Brain microvascular endothelial cell (primary cell): ENCODE measurements at regions not wholly inside any gene's neighbourhood (a gene's known extent, or its start where the extent isn't known, plus 50 kb on each side); places are given as distances from the start of the nearest gene placed in this dataset.

Experiments used
- DNase-seq: peaks from one replicate; pipeline ENCODE4 v3.0.0-alpha.2; 2020
- H3K27ac ChIP-seq: fragments of 250-450 bp; sonication (Bioruptor Pico); 2 replicates; pipeline ENCODE4 v1.5.1; 2020; ENCODE audit warnings: mild to moderate bottlenecking, moderate library complexity
- H3K27me3 ChIP-seq: fragments of 250-450 bp; sonication (Bioruptor Pico); replicated peaks from 2 replicates; pipeline ENCODE4 v1.5.1; 2020; ENCODE audit warnings: mild to moderate bottlenecking
- H3K36me3 ChIP-seq: fragments of 250-450 bp; sonication (Bioruptor Pico); replicated peaks from 2 replicates; pipeline ENCODE4 v1.5.1; 2020; ENCODE audit warnings: mild to moderate bottlenecking
- H3K4me3 ChIP-seq: 2 replicates; pipeline ENCODE4 v1.5.1; 2011; ENCODE audit warnings: low read depth, mild to moderate bottlenecking, control low read depth, low read length, moderate library complexity
- in situ Hi-C: cut with HindIII; loops from 2 replicates; pipeline ENCODE4 v1.10.0; 2017; ENCODE audit warnings: low sequenced_read_pairs, low pct_ligation_motif_present
- TF ChIP-seq, protein P1 (sequence below): IDR thresholded peaks from 2 replicates; pipeline ENCODE4 v1.5.1; 2011; ENCODE audit warnings: low read depth, mild to moderate bottlenecking, moderate library complexity, low read length, control low read depth, inconsistent platforms; ENCODE audit errors: missing control alignments

DNA sequence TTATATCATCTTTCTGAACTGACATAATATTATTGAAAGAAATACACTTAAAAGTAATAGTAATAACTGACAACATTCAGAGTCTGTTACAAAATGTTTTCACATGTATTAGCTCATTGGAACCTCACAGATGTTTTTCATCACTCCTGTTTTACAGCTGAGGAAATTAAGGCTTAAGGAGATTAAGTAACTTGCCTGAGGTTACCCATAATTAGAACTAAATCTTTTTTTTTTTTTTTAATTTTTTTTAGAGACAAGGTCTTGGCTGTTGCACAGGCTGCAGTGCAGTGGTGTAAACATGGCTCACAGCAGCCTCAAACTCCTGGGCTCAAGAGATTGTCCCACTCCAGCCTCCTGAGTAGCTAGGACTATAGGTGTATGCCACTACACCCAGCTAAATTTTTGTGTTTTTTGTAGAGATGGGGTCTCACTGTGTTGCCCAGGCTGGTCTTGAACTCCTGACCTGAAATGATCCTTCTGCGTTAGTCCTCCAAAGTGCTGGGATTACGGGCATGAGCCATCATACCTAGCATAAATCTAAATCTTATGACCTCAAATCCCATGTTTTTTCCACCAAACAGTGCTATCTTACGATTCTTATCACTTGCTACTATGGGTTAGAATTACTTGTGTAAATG lies 64.7 kb upstream of the MACF1 start:
- H3K27me3 ChIP-seq = no peaks in the 10 kb centered on the region
- TF ChIP-seq, protein P1, sequence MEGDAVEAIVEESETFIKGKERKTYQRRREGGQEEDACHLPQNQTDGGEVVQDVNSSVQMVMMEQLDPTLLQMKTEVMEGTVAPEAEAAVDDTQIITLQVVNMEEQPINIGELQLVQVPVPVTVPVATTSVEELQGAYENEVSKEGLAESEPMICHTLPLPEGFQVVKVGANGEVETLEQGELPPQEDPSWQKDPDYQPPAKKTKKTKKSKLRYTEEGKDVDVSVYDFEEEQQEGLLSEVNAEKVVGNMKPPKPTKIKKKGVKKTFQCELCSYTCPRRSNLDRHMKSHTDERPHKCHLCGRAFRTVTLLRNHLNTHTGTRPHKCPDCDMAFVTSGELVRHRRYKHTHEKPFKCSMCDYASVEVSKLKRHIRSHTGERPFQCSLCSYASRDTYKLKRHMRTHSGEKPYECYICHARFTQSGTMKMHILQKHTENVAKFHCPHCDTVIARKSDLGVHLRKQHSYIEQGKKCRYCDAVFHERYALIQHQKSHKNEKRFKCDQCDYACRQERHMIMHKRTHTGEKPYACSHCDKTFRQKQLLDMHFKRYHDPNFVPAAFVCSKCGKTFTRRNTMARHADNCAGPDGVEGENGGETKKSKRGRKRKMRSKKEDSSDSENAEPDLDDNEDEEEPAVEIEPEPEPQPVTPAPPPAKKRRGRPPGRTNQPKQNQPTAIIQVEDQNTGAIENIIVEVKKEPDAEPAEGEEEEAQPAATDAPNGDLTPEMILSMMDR = no peak
- no peak for DNase-seq
- no peaks in the 10 kb centered on the region for H3K36me3 ChIP-seq
- no peak overlapping the region for H3K27ac ChIP-seq
- in situ Hi-C loops = no loop called here
- H3K4me3 ChIP-seq = no peak overlapping the region

DNA sequence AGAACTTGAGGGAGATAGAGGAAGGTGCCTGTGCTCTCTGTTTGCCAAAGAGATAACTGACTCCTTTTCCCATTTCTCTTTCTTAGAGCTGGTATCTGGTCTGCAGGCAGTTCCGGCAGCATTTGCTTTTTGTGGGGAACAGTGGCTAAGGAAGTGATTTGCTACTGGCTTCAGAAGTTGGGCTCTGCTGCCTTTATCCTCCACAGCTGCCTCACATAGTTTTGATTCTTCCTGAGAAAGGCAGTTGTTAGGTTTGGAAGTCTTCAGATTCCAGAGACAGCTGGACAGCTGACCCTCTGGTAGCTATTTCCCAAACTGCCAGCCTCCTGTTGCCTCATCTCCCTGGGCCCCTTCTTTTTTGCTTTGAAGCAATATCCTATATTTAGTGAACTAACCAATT lies 62.6 kb upstream of the MACF1 start:
- TF ChIP-seq, protein P1 = no peak
- in situ Hi-C loops = no loop called here
- Histone ChIP-seq H3K27ac (no peak overlapping the region), H3K4me3 (no peak overlapping the region), H3K36me3 (no peaks in the 10 kb centered on the region), H3K27me3 (no peaks in the 10 kb centered on the region)
- DNase-seq = no peak

DNA sequence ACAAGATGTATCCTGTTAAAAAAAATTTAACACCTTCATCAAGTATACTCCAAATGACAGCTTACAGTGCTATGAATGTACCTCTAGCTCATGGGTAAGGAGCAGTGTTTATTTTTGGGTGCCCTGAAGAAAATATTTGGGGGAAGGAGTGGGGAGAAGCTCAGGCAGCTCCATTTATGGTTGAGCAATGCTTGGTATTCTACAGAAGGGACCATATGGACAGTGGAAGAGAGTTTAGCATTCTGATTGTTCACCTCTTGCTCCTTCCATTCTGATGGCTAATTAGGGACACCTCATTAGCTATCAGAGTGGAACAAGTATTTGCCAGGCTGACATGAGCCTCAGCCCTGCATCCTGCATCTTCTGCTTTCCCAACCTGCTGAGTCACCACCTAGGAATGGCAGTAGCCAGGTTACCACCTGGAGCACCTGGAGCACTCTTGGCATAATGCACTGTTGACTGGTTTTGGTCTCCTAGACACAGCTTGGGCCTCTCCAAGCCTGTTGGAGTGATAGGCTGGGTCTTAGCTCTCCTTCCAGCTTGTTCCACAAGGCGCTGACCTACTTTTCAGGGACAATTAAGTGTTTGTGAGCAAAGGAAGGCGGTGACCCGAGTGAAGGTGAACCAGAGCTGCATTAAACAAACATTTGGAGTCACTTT lies 62.0 kb upstream of the MACF1 start:
- TF ChIP-seq, protein P1 = no peak
- in situ Hi-C loops = no loop called here

DNA sequence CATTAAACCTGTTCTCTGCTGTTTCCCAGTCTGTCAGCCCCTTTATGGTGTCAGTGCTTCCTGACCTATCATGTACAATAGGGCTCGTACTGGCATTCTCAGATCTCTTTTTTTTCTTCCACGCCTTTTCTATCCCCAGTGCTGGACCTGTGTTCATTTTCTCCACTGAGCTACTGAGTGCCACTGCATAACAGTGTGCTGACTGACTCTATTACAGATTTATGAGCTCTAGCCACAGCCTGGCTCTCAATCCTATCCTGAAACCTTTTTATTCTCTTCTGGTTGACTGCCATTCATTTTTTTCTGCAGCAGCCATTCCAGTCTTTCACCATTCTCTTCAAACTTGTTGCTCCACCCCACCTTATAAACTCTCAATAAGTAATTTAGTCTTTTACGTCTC lies 59.6 kb upstream of the MACF1 start:
- in situ Hi-C loops = no loop called here
- TF ChIP-seq, protein P1 = no peak
- no peaks in the 10 kb centered on the region for H3K36me3 ChIP-seq
- H3K4me3 ChIP-seq = no peak overlapping the region
- H3K27me3 ChIP-seq = no peaks in the 10 kb centered on the region
- no peak overlapping the region for H3K27ac ChIP-seq
- DNase-seq = no peak

More for the DNA sequence above, 62.0 kb upstream of the MACF1 start:
- H3K36me3 ChIP-seq = no peaks in the 10 kb centered on the region
- H3K4me3 ChIP-seq = no peak overlapping the region
- DNase-seq = no peak
- H3K27me3 ChIP-seq = no peaks in the 10 kb centered on the region
- no peak overlapping the region for H3K27ac ChIP-seq

DNA sequence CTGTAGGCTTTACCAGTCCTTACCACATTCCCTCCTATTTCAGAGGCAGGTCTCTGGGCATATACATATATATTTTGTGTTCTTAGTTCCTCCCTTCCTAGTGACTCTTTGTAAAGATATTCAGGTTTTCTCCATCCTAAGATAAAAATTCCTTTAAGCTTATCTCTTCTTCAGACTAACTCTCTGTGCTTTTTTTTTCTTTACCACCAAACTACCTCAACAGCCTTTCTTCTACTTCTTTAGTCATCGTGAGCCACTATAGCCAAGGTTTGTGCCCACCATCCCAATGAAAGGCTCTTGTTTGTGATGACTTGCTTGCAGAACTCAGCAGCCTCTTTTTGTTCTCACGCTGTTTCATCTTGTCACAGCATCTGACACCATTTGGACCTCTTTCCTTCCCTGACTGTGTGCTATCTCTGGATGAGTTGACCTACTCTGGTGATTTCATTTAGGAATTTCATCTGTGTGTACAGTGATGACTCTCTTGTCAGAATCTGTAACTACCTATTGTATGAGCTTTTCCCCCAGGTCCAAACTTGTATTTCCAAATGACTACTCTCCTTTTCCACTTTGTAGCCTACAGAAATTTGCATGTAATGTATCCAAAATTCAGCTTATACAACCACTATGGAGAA lies 59.0 kb upstream of the MACF1 start:
- in situ Hi-C loops = no loop called here
- Histone ChIP-seq H3K4me3 (no peak overlapping the region), H3K27ac (no peak overlapping the region), H3K27me3 (no peaks in the 10 kb centered on the region), H3K36me3 (no peaks in the 10 kb centered on the region)
- TF ChIP-seq, protein P1 = no peak
- no peak for DNase-seq
